T-helper 17 cell (primary cell): ENCODE measurements at regions not wholly inside any gene's neighbourhood (a gene's known extent, or its start where the extent isn't known, plus 50 kb on each side); places are given as distances from the start of the nearest gene placed in this dataset.
"Not testable (repeated sequence)": the region's sequence is repeated elsewhere in the genome, so short reads cannot be mapped to it uniquely, and the experiment has no call there.

Experiments used
- ATAC-seq: fragments of 150-1000 bp; cut with Tn5 transposase; 2 replicates; pipeline ENCODE4 v1.10.0; 2021; ENCODE audit warnings: mild to moderate bottlenecking, moderate library complexity
- DNase-seq, 3 donors: peaks; one replicate each; pipeline versions ENCODE4 v3.0.0 to v3.0.0-alpha.2; 2020 to 2021
- H3K9me3 ChIP-seq: one replicate; pipeline ENCODE4 v1.7.0; 2013; ENCODE audit warnings: low read length, mild to moderate bottlenecking; ENCODE audit not compliant: control insufficient read depth, poor library complexity, severe bottlenecking
- H3K27ac Mint-ChIP-seq: one replicate; pipeline ENCODE4 v1.8.0; 2022; ENCODE audit warnings: mild to moderate bottlenecking, moderate library complexity, mixed read lengths
- H3K27me3 Mint-ChIP-seq: one replicate; pipeline ENCODE4 v1.8.0; 2022; ENCODE audit warnings: mixed read lengths
- H3K36me3 Mint-ChIP-seq: one replicate; pipeline ENCODE4 v1.8.0; 2022; ENCODE audit warnings: low read depth, mixed read lengths
- H3K4me1 Mint-ChIP-seq: one replicate; pipeline ENCODE4 v1.8.0; 2022; ENCODE audit warnings: mild to moderate bottlenecking, mixed read lengths
- H3K4me3 Mint-ChIP-seq: one replicate; pipeline ENCODE4 v1.8.0; 2022; ENCODE audit warnings: mild to moderate bottlenecking, moderate library complexity, mixed read lengths

GRCh38 chr2:207228402-207228801 lies 62.7 kb upstream of the KLF7 start:
- Mint-ChIP-seq H3K4me3 (no peak overlapping the region), H3K4me1 (peaks cover 2% of the 10 kb centered on the region), H3K27me3 (peaks cover 26% of the 10 kb centered on the region), H3K27ac (no peak overlapping the region), H3K36me3 (no peaks in the 10 kb centered on the region)
- ATAC-seq = no peak
- H3K9me3 ChIP-seq = no peaks in the 10 kb centered on the region
- no peak for DNase-seq

GRCh38 chr2:207229161-207229560 lies 63.4 kb upstream of the KLF7 start:
- DNase-seq (no peak), ATAC-seq (no peak)
- no peak overlapping the region for H3K27ac Mint-ChIP-seq
- H3K9me3 ChIP-seq = no peaks in the 10 kb centered on the region
- peaks cover 22% of the 10 kb centered on the region for H3K27me3 Mint-ChIP-seq
- H3K4me3 Mint-ChIP-seq = no peak overlapping the region
- H3K4me1 Mint-ChIP-seq = peaks cover 2% of the 10 kb centered on the region
- no peaks in the 10 kb centered on the region for H3K36me3 Mint-ChIP-seq

- Mint-ChIP-seq H3K4me1 (no peaks in the 10 kb centered on the region), H3K27me3 (peaks cover 9% of the 10 kb centered on the region), H3K4me3 (no peak overlapping the region), H3K36me3 (no peaks in the 10 kb centered on the region), H3K27ac (peak overlapping the region; percentile 30)
- ATAC-seq (no peak), DNase-seq (no peak)
- no peaks in the 10 kb centered on the region for H3K9me3 ChIP-seq
Observed at GRCh38 chr2:207230261-207231105, 64.7 kb upstream of the KLF7 start.

DNA sequence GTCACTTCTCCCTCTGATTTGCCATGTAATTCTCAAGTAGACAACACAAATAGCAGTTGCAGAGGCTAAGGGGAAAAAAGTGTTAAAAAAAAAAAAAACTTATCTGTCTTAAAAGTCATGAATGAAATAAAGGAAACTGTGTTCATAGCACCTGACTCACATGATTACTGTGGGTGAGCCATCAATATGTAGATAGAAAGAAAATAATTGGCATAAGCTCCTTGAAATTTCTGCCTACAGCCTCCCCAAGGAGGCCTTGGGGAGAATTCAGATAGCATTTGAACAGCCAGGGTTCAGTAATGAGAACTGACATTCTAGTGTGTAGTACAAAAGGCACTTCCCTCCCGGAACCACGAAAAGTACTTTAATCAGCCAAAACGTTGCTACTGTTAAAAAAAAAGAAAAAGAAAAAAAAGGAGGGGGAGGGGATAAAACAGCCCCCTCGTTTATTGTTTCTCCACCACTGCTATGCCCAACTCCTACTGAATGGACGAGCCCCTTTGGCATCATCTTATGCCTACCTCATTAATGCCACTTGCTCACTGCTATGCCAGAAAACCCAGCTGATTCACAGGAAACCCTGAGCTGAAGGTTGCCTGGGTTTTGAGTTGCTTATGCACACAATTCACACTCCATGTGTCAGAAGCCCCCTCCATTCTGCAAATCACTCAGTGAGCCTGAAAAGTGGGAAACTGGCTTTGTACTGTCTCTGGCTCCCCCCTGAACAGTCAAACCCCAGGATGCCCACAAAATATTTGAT lies 65.5 kb upstream of the KLF7 start:
- peak overlapping the region; percentile 30 for H3K27ac Mint-ChIP-seq
- peaks cover 6% of the 10 kb centered on the region for H3K27me3 Mint-ChIP-seq
- H3K36me3 Mint-ChIP-seq = no peaks in the 10 kb centered on the region
- DNase-seq (no peak), ATAC-seq (no peak)
- H3K9me3 ChIP-seq = no peaks in the 10 kb centered on the region
- H3K4me3 Mint-ChIP-seq = no peak overlapping the region
- H3K4me1 Mint-ChIP-seq = no peaks in the 10 kb centered on the region

GRCh38 chr2:207231967-207232366 lies 66.2 kb upstream of the KLF7 start:
- no peaks in the 10 kb centered on the region for H3K4me1 Mint-ChIP-seq
- no peaks in the 10 kb centered on the region for H3K27me3 Mint-ChIP-seq
- no peak for ATAC-seq
- H3K36me3 Mint-ChIP-seq = no peaks in the 10 kb centered on the region
- no peak overlapping the region for H3K27ac Mint-ChIP-seq
- H3K9me3 ChIP-seq = no peaks in the 10 kb centered on the region
- H3K4me3 Mint-ChIP-seq = no peak overlapping the region
- no peak for DNase-seq

DNA sequence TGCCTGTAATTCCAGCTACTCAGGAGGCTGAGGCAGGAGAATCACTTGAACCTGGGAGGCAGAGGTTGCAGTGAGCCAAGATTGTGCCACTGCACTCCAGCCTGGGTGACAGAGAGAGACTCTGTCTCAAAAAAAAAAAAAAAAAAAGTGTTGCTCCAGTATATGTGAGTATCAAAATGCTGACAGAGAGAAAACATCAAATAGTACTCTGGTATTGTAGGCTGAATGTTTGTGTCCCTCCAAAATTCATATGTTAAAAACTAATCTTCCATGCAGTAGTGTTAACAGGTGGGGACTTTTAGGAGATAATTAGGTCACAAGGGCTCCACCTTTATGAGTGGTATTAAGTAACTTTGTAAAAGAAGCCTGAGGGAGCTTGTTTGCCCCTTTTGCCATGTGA lies 67.4 kb upstream of the KLF7 start:
- not testable (repeated sequence) for H3K27me3 Mint-ChIP-seq, H3K36me3 Mint-ChIP-seq, H3K9me3 ChIP-seq, DNase-seq, ATAC-seq, H3K4me1 Mint-ChIP-seq, H3K27ac Mint-ChIP-seq, H3K4me3 Mint-ChIP-seq

- no peaks in the 10 kb centered on the region for H3K9me3 ChIP-seq
- Mint-ChIP-seq H3K36me3 (no peaks in the 10 kb centered on the region), H3K4me1 (no peaks in the 10 kb centered on the region), H3K27ac (no peak overlapping the region), H3K4me3 (no peak overlapping the region), H3K27me3 (no peaks in the 10 kb centered on the region)
- ATAC-seq (no peak), DNase-seq (no peak)
Observed at GRCh38 chr2:207233731-207234130, 68.0 kb upstream of the KLF7 start.

DNA sequence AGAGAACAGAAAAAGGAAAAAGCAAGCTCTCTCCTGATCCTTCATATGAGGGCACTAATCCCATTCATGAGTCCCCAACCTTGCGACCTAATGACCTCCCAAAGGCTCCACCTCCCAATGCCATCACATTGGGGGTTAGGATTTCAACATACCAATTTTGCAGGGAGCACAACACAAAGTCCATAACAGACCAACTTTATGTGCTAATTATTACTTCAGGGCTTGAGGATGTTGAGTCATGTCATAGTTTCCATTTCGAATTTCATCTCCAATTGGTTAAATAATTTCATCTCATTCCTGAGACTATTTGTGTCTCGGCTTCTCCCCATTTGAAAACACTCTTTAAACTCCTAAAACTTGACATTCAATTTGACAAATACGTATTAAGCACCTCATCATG lies 69.9 kb upstream of the KLF7 start:
- ATAC-seq (no peak), DNase-seq (no peak)
- Mint-ChIP-seq H3K36me3 (no peaks in the 10 kb centered on the region), H3K27me3 (no peaks in the 10 kb centered on the region), H3K4me3 (no peak overlapping the region), H3K4me1 (no peaks in the 10 kb centered on the region), H3K27ac (no peak overlapping the region)
- H3K9me3 ChIP-seq = no peaks in the 10 kb centered on the region

DNA sequence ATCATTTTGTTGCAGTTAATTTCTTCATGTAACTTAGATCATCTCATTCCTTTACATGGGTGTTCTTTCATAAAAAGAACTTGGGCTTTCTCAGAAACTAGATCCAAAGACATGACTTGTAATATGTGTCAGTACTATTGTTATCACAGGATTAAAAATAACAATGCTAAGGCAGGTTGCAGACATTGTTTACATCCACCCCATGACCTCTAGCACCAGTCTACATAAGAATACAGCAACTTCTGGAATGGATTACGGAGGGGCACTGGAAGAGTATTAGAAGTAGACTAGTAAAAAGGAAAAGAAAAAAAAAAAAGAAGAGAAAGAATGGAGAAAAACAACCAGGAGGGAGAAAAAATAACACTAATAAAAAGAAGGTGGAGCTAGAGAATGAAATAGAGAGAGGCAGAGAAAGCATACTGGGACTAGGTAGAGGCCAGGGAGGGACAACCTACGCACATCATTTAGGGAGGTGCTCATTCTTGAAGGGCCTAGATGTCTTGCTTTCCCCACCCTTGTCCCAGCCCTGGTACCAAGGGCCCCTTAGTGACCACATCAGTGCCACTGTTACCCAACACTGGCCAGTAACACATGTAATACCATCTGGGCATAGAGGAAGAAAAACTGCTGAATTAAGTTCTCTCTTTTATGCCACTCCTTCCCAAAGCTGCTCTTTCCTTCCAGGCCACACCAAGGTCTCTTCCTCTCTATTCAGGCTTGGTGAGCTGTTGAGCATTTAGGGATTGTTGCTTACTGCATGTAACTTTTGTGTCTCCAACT lies 70.6 kb upstream of the KLF7 start:
- DNase-seq = no peak
- no peaks in the 10 kb centered on the region for H3K9me3 ChIP-seq
- Mint-ChIP-seq H3K27ac (no peak overlapping the region), H3K27me3 (no peaks in the 10 kb centered on the region), H3K36me3 (no peaks in the 10 kb centered on the region), H3K4me1 (no peaks in the 10 kb centered on the region), H3K4me3 (no peak overlapping the region)
- ATAC-seq = no peak

GRCh38 chr2:207238831-207239701 lies 73.3 kb upstream of the KLF7 start:
- H3K9me3 ChIP-seq = no peaks in the 10 kb centered on the region
- Mint-ChIP-seq H3K27me3 (no peaks in the 10 kb centered on the region), H3K36me3 (no peaks in the 10 kb centered on the region), H3K4me1 (peaks cover 1% of the 10 kb centered on the region), H3K4me3 (no peak overlapping the region), H3K27ac (no peak overlapping the region)
- ATAC-seq (no peak), DNase-seq (no peak)

- no peak overlapping the region for H3K4me3 Mint-ChIP-seq
- H3K9me3 ChIP-seq = no peaks in the 10 kb centered on the region
- H3K27me3 Mint-ChIP-seq = no peaks in the 10 kb centered on the region
- no peak overlapping the region for H3K27ac Mint-ChIP-seq
- peaks cover 2% of the 10 kb centered on the region for H3K4me1 Mint-ChIP-seq
- no peaks in the 10 kb centered on the region for H3K36me3 Mint-ChIP-seq
- DNase-seq (no peak), ATAC-seq (no peak)
Observed at GRCh38 chr2:207239754-207240494, 74.2 kb upstream of the KLF7 start.

DNA sequence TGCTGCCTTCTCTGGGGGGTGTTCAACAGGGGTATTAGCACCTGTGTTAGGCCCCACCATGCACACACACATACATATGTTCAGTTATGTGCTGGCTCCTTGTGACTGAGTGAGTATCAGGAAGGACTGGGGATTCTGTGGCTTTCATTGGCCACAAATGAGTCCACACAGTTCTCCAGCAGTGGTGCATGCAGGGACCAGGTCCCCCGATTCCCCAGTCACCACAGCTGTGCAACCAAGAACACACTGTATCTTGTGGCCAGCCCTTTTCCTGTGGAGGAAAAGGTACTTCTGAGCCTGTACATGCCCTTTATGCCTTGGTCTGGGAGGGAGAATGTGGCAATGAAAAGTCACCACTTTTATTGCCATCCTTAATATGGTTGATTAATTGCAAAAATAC lies 74.9 kb upstream of the KLF7 start:
- ATAC-seq (no peak), DNase-seq (no peak)
- no peak overlapping the region for H3K4me3 Mint-ChIP-seq
- no peak overlapping the region for H3K27ac Mint-ChIP-seq
- no peaks in the 10 kb centered on the region for H3K27me3 Mint-ChIP-seq
- H3K4me1 Mint-ChIP-seq = peaks cover 2% of the 10 kb centered on the region
- no peaks in the 10 kb centered on the region for H3K36me3 Mint-ChIP-seq
- no peaks in the 10 kb centered on the region for H3K9me3 ChIP-seq
